ENCODE measurements at regions not wholly inside any gene's neighbourhood (a gene's known extent, or its start where the extent isn't known, plus 50 kb on each side); places are given as distances from the start of the nearest gene placed in this dataset.
"Not testable (repeated sequence)": the region's sequence is repeated elsewhere in the genome, so short reads cannot be mapped to it uniquely, and the experiment has no call there.

DNA sequence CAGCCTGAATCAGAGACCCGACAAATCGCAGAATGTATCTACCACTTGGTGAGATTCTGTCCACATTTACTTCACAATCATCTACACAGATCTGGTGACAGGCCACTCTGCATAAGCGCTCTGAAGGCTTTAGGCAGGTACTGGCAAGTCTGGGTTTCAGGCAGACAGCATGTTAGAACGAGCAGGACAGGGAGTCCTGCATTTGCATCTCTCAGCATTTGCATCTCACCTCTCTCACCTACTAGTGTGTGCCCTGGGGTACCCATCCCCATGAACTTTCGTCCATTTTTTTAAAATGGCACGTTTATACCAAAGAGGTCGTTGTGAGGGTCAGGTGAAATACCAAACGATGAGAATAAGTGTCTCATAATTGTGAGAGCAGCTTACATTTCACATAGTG is 108.2 kb downstream of the SPATA31A1 start:
- DNase-seq (ENCODE audit: low spot score) = not testable (repeated sequence)

DNA sequence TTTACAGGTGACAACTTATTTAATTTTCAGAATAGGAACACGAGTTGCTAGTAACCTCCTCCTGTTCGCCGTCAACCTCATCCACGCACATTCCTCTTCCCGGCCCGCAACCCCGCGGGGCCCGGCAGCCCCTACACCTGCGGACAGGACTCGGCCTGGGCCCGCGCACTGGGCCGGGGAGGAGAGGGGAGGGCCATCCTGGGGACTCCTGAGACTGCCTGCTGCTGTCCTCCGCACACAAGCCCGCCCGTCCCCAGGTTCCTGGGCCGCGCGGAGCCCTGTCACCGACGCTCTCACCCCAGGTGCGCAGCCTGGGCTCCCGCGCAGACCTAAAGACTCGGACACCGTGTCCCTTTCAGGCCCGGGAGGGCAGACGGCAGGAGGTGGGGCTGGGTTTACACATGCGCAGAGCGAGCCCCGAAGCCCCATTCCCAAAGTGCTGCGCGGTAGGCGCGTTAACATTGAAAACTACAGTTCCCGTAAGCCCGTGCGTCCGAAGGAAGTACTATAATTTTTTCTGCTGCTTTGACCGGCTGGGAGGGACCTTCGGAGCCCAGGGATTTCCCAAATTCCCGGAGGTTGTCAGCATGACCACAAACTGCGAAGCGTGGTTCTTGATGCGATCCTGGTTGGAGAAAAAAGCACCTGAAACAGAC is 108.8 kb downstream of the SPATA31A1 start:
- peak; percentile 92 for DNase-seq (ENCODE audit: low spot score)

DNA sequence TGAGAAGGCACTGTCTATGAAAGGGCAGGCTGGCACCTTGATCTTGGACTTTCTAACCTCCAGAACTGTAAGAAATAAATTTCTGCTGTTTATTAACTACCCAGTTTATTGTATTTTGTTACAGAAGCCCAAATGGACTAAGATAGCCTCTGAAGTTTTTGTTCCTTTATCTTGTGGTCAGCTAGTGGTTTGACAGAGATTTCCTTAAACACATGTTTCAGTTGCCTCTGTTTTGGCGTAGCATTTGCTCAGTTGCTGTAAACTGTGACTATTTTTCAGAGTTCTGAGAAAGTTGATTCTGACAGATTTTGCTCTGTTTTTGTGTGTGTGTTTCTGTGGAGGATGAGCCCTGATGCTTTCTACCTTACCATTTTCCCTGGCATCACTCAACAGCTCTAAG is 119.0 kb downstream of the SPATA31A1 start:
- DNase-seq (ENCODE audit: low spot score) = not testable (repeated sequence)

DNA sequence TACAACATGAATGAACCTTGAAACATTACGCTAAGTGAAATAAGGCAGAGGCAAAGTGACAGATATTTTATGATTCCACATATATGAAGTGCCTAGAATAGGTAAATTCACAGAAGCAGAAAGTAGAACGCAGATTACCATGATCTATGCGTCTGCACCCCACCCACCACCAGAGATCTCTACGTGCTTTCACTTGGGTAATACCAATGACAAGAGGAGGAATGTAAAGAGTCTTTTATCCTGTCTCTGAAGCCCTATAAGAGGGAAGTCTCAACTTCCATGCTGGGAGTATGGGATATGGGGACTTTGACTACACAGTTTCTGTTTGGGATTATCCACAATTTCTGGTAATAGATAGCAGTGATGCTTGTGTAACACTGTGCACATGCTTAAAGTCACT is 127.6 kb downstream of the SPATA31A1 start:
- not testable (repeated sequence) for DNase-seq (ENCODE audit: low spot score)

DNA sequence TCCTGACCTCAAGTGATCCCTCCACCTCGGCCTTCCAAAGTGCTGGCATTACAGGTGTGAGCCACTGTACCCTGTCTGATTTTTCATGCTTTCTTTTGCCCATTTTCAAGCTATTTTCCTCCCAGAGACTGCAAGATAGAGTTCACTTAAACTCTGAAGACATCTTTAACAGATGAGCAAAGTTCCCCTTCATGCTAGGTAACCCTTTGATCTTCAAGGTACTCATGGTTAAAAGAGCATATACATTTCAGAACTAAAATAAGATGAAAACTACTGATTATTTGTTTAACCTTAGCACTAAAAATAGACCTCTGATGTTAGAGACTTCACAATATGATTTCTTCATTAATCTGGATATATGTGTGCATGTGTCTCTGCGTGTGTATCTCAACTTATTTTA is 128.4 kb downstream of the SPATA31A1 start:
- not testable (repeated sequence) for DNase-seq (ENCODE audit: low spot score)

DNA sequence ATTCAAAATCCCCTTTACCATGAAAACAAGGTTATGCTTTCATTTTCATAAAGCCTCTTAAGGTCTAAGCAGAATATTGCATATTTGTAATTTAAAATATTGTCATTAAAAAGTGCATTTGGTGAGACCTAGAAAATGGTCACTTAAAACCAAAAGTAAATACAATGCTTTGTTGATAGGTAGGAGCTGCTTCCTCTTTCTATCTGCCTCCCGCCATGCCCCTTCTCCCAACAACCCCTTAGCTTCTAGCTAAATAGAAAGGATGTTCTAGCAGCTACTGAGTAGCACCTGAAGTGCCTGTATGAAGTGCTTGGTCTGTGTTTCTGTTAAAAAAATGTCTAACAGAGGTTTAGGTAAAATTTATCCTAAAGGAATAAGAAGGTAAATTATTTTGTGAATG is 128.8 kb downstream of the SPATA31A1 start:
- DNase-seq (ENCODE audit: low spot score) = not testable (repeated sequence)

DNA sequence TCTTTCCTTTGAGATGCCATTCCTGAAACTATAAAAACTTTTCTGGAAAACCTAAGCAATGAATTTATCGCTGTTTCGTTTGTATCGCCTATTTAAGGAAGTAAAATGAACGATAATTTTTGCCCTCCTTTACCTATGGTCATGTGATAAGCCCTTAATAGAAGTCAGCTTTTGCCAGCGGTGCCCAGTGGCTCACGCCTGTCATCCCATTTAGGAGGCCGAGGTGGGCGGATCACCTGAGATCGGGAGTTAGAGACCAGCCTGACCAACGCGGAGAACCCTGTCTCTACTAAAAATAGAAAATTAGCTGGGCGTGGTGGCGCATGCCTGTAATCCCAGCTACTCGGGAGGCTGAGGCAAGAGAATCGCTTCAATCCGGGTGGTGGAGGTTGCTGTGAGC is 132.0 kb downstream of the SPATA31A1 start:
- not testable (repeated sequence) for DNase-seq (ENCODE audit: low spot score)

DNA sequence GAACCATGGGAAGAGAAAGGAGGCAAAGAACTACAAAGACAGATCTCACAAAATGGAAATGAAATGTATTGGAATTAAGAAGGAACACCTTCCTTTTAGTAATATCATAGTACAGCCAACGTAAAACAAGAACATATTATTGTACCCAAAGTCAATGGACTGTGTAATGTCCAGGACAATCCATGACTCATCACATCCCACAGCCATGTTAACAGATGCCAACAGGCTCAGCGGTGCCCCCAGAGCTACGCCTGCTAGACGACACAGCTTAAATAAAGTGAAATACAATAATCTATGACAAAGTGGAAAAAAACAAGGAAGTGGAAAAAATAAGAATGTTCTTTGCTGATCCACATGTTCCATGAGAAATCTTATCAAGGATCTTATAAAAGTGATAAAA is 140.8 kb downstream of the SPATA31A1 start:
- not testable (repeated sequence) for DNase-seq (ENCODE audit: low spot score)

DNA sequence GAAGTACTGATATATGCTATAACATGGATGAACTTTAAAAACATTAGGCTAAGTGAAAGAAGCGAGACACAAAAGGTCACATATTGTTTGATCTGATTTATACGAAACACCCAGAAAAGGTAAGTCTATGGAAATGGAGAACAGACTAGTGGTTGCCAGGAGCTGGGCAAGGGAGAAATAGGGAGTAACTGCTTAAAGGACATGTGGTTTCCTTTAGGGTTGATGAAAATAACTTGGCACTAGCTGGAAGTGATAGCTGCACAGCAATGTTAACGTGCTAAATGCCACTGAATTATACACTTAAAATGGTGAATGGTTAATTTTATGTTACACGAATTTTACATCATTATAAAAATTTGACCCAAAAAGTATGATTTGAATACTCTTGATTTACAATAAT is 147.7 kb downstream of the SPATA31A1 start:
- not testable (repeated sequence) for DNase-seq (ENCODE audit: low spot score)

DNA sequence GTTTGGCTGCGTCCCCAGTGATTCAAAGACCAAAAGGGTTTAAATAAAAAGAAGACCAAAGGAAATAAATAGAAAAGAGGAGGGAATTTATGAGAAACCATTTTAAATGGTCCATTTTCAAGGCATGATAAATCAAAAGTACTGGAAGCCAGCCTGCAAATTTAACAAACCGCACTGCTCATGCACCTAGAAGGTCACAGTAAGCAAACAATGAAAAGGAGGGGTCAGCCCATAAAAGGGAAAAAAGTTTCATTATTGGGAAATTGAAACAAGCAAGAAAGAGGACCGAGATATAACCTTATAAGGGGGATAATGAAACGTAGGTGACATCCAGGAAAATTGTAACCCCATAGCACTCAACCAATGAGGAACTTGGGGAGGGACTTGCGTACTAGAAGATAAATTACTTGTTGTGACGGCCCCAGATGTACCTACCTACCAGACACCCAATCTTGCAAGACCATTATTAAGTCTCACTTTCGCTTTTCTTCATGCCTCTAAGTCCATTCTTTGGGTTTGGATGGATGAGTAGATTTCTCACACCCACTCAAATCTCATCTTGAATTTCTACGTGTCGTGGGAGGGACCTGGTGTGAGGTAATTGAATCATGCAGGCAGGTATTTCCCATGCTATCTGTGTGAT is 172.0 kb downstream of the SPATA31A1 start:
- not testable (repeated sequence) for DNase-seq (ENCODE audit: low spot score)

DNA sequence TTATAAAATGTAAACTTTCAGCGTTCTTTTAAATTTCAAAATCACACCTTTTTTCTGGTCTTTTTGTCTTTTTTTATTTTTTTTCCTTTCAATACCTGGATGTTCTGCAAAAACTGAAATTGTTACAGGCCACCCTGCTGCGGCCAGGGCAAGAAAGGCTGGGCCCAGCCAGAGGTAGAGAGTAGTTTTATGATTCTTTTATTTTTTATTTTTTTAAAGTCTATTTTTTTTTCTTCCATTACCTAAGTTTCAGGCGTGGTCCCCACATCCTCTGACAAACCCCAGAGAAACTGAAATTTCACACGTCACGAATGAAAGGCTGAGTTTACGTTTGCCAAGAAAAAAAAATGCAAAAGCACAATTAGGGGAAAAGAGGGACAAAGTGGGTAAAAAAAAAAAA is 177.1 kb downstream of the SPATA31A1 start:
- DNase-seq (ENCODE audit: low spot score) = not testable (repeated sequence)

DNA sequence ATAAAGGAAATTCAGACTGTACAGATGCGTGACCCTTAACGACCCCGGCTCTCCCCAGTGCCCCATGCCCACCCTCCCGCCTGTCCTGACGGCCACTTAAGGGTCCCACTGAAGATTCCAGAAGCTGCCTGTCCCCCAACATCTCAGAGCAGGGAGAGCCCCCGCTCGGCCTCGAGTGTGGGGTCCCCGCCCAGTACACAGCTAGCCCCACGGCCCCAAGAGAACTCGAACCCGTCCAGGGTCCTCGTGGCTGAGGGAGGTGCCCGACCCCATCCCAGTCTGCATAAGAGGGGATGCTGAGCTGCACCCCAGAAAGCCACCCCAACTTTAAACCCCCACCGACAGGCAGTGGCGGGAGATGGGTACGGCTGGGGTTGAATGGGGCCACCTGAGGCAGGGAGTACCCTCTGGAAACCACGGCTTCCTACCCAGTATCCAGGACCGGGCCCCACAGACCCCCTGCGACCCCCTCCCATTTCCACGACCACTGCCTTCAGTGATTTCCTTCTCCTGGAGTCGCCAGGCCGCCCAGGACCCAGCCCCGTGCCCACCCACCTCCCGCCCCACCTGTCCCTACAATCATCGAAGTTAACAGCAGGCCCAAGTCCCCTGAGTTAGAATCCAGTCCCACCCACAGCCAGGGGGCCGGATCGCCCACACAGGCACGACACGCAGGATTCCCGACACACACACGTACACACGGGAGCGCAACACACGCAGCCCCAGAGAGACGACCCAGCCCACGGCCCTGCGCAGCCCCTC is 177.7 kb downstream of the SPATA31A1 start:
- DNase-seq (ENCODE audit: low spot score) = not testable (repeated sequence)

DNA sequence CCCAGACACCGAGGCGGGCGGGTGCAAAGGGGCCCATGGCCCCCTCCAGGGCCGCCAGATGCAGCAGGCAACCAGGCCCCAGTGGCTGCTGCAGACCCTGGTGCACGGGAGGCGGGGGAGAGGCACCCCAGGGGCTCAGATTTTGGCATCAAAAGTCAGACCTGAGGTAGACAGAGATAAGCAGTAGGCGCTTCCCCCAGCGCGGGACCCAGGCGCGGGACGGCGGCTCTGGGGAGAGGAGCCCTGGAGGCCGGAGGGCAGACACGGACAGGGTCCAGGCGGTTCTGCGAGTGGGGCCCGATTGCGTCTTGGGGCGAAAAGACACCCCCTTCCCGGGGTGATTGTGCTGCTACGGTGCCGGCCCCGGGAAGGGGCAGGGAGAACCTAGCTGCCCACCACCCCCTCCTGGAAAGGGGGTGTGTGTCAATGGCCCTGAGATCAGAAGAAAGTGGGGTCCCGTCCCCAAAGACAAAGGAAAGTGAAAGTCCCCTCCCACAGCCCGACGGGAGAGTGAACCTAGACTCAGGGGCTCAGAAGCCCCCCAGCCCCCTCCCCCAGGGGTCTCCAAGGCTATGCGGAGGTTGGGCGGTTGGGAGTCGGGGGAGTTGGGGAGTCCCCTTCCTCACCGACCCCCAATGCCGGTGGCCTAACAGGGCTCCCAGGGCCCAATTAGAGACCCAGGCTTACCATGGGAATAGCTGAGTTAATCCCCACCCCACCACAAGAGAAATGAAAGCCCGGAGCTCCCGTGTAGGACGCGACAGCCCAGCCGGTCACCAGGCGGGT is 178.5 kb downstream of the SPATA31A1 start:
- not testable (repeated sequence) for DNase-seq (ENCODE audit: low spot score)

DNA sequence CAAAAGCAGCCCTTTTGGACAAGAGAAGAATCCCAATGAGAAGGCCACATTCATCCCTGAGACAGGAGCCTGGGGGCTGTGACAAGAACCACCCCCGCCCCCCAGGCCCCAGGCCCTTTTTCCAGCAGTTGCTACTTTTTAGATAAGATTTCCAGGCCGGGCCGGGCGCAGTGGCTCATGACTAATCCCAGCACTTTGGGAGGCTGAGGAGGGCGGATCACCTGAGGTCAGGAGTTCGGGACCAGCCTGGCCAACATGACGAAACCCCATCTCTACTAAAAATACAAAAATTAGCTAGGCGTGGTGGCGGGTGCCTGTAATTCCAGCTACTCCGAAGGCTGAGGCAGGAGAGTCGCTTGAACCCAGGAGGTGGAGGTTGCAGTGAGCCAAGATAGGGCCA is 179.4 kb downstream of the SPATA31A1 start:
- DNase-seq (ENCODE audit: low spot score) = not testable (repeated sequence)

DNA sequence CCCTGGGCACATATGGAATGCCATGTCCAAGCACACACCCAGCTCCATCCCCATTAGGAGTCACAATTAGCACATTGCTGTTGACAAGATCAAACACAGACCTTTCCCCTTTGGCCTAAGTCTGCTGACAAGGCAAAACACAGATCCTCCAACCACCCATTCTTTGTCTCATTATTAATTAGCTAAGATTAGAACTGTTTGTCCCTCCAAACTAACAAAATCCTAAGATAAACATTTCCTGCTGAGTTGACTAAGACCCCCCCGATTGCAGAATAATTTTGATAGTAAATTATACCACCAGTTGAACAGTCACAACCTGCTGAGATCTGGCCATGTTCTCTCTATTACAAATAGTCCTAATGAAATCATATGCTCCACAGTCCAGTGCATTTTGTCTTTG is 186.7 kb downstream of the SPATA31A1 start:
- DNase-seq (ENCODE audit: low spot score) = not testable (repeated sequence)

DNA sequence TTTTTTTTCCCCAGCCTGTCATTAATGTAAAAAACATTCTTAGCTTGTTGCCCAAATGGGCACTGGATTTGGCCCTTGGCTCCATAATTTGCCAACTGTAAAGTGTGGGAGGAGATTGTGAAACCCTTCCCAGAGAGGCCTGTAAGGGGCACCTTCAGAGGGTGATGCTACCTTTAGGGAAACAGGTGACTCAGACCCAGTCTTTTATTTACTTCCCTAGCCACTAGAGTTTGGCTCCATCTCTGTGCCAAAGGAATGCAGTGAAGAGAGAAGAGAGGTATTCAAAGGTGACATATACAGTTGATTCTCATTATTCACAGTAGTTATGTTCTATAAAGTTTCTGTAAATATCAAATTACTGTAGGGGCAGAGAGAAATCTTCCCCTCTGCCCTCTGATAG is 189.6 kb downstream of the SPATA31A1 start:
- not testable (repeated sequence) for DNase-seq (ENCODE audit: low spot score)

DNA sequence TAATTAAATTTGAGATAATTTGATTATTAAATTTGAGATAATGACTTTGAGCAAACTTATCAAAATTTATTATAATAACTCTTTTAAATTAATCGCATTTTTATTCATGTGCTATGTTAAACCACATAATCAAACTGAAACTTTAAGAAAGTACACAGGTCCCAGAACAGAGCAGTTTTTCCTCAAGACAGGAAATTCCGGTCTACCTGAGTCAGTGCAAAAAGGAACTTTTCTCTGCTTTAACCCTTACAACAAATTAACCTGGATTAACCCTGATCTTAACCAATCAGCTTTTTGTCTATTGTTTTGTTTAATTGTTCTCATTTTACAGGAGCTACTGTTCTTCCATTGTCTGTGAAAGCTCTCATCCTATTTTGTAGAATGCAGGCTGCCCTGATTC is 195.1 kb downstream of the SPATA31A1 start:
- not testable (repeated sequence) for DNase-seq (ENCODE audit: low spot score)

DNA sequence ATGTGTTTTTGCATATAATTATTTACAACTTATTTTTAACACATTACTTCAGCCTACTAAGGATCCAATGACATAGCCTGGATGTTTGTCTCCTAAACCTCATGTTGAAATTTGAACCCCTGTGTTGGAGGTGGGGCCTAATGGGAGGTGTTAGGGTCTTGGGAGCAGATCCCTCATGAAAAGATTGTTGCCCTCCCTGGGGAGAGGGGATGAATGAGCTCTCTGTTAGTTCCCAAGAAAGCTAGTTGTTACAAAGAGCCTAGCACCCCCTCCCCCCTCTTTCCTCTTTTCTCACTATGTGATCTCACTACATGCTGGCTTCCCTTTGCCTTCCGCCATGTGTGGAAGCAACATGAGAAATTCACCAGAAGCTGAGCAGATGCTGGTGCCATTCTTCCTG is 196.1 kb downstream of the SPATA31A1 start:
- not testable (repeated sequence) for DNase-seq (ENCODE audit: low spot score)

DNA sequence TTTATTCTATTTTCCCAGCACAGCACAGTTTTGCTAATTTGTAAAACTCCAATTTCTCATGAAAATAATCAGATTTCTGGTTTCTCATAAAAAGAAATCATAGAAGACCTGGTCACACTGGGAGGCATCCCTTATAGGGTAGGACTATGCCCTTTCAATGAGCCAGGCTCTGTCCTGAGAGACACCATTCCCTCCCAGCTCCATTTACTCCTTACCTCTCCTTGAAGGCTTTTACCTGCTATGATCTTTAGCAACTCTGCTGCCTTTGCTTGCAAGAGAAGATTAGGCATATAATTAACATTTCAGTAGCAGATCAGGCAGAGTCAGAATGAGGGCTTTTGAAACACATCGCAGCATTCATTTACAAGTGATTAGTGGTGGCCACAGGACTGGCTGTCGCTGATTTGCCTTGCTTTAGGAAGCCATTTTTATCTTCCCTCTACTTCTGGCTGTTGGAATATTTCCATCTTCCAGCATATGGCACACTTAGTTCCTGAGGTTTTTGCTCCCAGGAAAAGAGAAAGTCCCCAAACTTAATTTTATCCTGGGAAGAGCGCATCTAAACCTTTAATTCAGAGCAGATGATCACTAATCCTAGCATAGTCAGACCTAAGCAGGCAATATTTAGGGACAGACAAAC is 196.9 kb downstream of the SPATA31A1 start:
- DNase-seq (ENCODE audit: low spot score) = not testable (repeated sequence)

DNA sequence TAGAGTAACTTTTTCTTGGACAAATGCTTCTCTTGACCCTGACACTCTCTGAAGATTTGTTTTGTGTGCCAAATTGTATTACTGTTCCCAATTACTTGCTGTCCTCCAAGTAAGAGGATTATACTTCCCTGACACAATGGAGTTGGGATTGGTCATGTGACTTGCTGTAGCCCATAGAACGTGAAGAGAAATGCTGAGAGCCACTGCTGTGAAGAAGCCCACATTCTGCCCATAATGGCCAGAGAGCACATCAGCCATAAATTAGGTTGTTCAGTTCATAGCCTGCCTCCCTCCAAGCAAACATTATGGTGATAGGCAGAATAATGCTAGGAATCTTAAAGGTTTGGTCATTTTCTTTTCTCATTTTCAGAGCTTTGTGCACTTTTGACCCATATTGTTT is 198.9 kb downstream of the SPATA31A1 start:
- DNase-seq (ENCODE audit: low spot score) = not testable (repeated sequence)

DNA sequence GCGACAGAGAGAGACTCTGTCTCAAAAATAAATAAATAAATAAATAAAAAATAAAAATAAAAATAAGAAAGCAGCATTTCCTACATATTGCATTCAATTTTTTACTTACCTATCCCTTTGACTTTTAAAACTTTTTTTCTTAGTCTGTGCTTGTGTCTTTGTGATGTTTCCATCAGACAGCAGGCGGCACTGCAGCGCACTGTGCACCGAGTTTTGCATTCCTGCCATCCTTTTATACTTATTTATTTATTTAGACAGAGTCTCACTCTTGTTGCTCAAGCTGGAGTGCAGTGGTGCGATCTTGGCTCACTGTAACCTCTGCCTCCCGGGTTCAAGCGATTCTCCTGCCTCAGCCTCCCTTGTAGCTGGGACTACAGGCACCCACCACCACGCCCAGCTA is 203.9 kb downstream of the SPATA31A1 start:
- not testable (repeated sequence) for DNase-seq (ENCODE audit: low spot score)

DNA sequence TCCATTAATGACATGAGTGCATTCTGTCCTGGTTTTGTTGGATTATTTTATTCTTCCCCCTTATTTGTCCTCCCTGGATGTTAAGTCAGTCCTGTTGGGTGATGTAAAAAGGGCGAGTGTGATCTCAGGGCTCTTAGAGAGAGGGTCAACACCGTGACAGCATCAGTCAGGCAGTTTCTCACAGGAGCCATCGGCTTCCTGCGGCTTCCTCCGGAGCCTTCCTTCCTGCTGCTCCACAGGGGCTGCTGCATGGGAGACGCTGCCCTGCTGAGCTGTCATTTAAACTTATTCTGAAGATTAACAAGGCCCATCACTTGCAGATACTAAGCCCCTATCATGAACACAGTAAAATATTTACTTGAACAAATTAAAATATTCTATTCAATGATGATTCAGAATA is 211.3 kb downstream of the SPATA31A1 start:
- not testable (repeated sequence) for DNase-seq (ENCODE audit: low spot score)
